ENCODE measurements at regions not wholly inside any gene's neighbourhood (a gene's known extent, or its start where the extent isn't known, plus 50 kb on each side); places are given as distances from the start of the nearest gene placed in this dataset.

DNA sequence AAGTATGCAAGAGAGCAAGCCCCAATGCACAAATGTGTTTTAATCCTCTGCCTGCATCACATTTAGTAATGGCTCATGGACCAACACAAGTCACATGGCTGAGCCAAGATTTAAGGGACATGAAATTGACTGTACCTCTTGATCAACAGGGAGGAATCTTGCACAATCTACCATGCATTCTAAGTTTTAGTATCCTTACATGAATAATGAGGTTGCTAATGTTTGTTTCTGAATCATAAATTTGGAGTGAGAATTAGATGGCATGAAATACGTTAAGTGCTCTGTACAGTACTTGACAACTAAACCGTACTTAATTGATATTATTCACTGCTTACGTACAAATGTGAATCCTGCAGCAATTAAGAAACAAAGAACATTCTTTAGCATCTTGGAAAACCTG lies 553.8 kb upstream of the JAG1 start:
- TF ChIP-seq POLR2A (IDR thresholded peaks at IDR 0.05), result no peak
- TF ChIP-seq, protein P1, sequence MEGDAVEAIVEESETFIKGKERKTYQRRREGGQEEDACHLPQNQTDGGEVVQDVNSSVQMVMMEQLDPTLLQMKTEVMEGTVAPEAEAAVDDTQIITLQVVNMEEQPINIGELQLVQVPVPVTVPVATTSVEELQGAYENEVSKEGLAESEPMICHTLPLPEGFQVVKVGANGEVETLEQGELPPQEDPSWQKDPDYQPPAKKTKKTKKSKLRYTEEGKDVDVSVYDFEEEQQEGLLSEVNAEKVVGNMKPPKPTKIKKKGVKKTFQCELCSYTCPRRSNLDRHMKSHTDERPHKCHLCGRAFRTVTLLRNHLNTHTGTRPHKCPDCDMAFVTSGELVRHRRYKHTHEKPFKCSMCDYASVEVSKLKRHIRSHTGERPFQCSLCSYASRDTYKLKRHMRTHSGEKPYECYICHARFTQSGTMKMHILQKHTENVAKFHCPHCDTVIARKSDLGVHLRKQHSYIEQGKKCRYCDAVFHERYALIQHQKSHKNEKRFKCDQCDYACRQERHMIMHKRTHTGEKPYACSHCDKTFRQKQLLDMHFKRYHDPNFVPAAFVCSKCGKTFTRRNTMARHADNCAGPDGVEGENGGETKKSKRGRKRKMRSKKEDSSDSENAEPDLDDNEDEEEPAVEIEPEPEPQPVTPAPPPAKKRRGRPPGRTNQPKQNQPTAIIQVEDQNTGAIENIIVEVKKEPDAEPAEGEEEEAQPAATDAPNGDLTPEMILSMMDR (IDR thresholded peaks at IDR 0.05), result no peak
- TF ChIP-seq EP300 (IDR thresholded peaks at IDR 0.05), result no peak
- no peak for TF ChIP-seq POLR2AphosphoS5 (IDR thresholded peaks at IDR 0.05)
- 92 to 96% methylated on average over 3 of the region's 3 CpGs for WGBS, 2 donors
- Histone ChIP-seq H3K36me3 (no peaks in the 10 kb centered on the region), H3K4me3 (no peak overlapping the region), H3K27me3 (no peaks in the 10 kb centered on the region), H3K9me3 (no peaks in the 10 kb centered on the region), H3K4me1 (peaks cover 0 to 4% (median 0%) of the 10 kb centered on the region in 4 donors), H3K27ac (no peak overlapping the region)
- DNase-seq, result no peak
- intact Hi-C loops (cut with DNase I), result no loop called here

DNA sequence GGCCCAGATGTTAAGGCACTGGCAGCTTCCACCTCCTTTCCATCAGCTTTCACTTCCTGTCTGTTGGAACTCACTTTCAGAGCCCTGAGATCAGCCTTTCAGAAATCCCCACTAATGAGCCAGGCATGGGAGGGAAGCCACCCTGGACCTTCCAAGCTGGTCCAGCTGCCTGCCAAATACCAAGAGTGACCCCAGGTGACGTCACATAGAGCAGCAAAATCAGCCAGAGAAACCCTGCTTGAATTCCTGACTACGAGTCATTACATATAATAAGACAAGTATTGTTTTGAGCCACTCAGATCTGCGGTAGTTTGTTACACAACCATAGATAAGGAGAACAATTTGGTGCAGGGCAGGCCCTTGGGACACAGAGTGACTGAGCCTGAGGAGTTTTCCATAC lies 556.0 kb upstream of the JAG1 start:
- no peaks in the 10 kb centered on the region for H3K27me3 ChIP-seq
- WGBS, 2 donors, result 10 to 51% methylated on average over 3 of the region's 3 CpGs
- no peaks in the 10 kb centered on the region for H3K9me3 ChIP-seq
- H3K4me1 ChIP-seq, result peaks cover 0 to 4% (median 0%) of the 10 kb centered on the region in 4 donors
- peak overlapping the region in 3 of 4 donors; percentile 8 to 27 (median 18) for H3K27ac ChIP-seq
- TF ChIP-seq EP300 (IDR thresholded peaks at IDR 0.05) (no peak), POLR2A (IDR thresholded peaks at IDR 0.05) (no peak), POLR2AphosphoS5 (IDR thresholded peaks at IDR 0.05) (no peak)
- TF ChIP-seq, protein P1 (IDR thresholded peaks at IDR 0.05), result no peak
- intact Hi-C loops (cut with DNase I), result no loop called here
- no peak for DNase-seq
- H3K4me3 ChIP-seq, result no peak overlapping the region
- no peaks in the 10 kb centered on the region for H3K36me3 ChIP-seq

DNA sequence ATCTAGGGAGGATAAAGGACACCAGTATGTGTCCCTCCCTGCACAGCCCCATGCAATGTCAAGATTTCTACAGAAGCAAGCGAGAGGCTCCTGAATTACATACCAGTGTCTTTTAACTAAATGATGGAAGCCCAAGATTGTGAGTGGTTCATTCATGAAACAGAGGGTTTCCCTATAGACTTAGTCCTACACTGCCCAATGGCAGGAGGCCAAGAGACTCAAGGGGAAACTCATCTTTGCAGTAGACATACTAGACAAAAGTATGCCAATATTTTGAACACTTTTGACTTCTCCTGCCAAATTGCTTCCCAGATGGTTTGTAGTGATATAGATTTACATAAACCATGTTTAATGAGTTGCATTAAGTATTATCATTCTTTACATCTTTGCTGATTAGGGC lies 557.2 kb upstream of the JAG1 start:
- H3K9me3 ChIP-seq, result no peaks in the 10 kb centered on the region
- no peak overlapping the region for H3K4me3 ChIP-seq
- TF ChIP-seq, protein P1 (IDR thresholded peaks at IDR 0.05), result no peak
- H3K27me3 ChIP-seq, result no peaks in the 10 kb centered on the region
- intact Hi-C loops (cut with DNase I), result no loop called here
- H3K4me1 ChIP-seq, result peaks cover 0 to 4% (median 0%) of the 10 kb centered on the region in 4 donors
- no peak overlapping the region for H3K27ac ChIP-seq
- 89 to 95% methylated on average over 1 of the region's 1 CpG for WGBS, 2 donors
- no peaks in the 10 kb centered on the region for H3K36me3 ChIP-seq
- DNase-seq, result no peak

DNA sequence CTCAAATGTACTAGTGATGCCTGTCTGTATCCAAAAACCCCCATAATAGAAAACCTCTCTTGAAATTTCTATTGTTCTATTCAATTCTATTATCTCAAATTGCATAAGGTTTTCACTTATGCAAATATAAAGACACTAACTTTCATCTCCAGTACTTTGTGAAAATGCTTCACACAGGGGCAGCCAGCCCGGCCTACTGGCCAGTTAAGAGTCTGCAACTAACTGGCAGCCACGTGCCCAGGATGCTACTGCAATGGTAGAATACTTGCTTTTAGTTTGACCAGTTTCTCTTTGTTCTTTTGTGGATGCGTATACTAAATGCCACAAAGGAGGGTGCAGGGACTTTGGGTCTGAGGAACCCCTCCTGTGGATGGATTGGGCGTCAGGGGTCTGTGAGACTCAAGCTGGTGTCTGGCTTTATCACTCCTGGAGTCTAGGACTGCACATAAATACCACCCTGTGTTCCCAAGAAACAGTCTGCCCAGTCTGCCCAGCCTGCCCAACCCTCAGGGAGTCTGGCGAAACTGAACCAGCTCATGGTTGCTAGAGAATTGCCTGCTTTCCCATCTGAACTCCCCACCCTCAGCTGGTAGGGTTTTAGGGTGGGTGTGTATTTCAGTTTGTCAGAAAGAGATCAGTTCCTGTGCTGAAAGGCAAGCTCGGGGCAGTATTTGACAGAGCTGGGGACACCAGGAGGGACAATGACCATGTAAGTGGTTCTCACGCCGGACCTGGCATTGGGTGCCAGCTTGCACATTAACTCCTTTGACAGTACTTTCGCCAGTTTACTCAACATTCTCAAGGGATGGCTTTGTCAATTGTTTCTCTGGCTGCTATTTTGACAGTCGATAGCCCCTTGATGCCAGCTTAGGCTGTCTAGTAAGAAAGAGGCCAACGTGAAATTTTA lies 558.2 kb upstream of the JAG1 start:
- H3K9me3 ChIP-seq, result no peaks in the 10 kb centered on the region
- TF ChIP-seq POLR2AphosphoS5 (IDR thresholded peaks at IDR 0.05), result no peak
- TF ChIP-seq, protein P1 (IDR thresholded peaks at IDR 0.05), result no peak
- TF ChIP-seq EP300 (IDR thresholded peaks at IDR 0.05), result no peak
- TF ChIP-seq POLR2A (IDR thresholded peaks at IDR 0.05), result no peak
- 92 to 94% methylated on average over 11 of the region's 11 CpGs for WGBS, 2 donors
- H3K4me3 ChIP-seq, result no peak overlapping the region
- peaks cover 0 to 4% (median 0%) of the 10 kb centered on the region in 4 donors for H3K4me1 ChIP-seq
- no peak overlapping the region for H3K27ac ChIP-seq
- intact Hi-C loops (cut with DNase I), result no loop called here
- H3K27me3 ChIP-seq, result no peaks in the 10 kb centered on the region
- H3K36me3 ChIP-seq, result no peaks in the 10 kb centered on the region
- DNase-seq, result no peak

Measured in sigmoid colon (tissue), 6 donors.